Right lobe of liver (tissue), 4 donors: ENCODE measurements at regions not wholly inside any gene's neighbourhood (a gene's known extent, or its start where the extent isn't known, plus 50 kb on each side); places are given as distances from the start of the nearest gene placed in this dataset.

Experiments
- CTCF ChIP-seq, 4 donors: fragments of 200-600 bp in 3 of 4; fragments of 450-650 bp in 1 of 4; IDR thresholded peaks; one replicate each; pipeline versions ENCODE4 v1.5.1 to v1.8.0; 2016 to 2022; ENCODE audit warnings: antibody characterized with exemption in 4 of 4, mild to moderate bottlenecking in 2 of 4
- POLR2A ChIP-seq: fragments of 450-650 bp; IDR thresholded peaks from one replicate; pipeline ENCODE4 v1.6.1; 2017; ENCODE audit warnings: antibody characterized with exemption, mild to moderate bottlenecking
- donor health status: DM: no; HTN: no; CAD: no.
- donor health status: DM: no; HTN: no; CAD: no.
- donor health status: DM: no; HTN: yes; CAD: no.

- TF ChIP-seq CTCF (IDR thresholded peaks at IDR 0.05) (no peak), POLR2A (no peak)
Measured at GRCh38 chr10:108241166-108241565, 1076.7 kb upstream of the SORCS1 start.
